HG03196 (cell line): ENCODE measurements at regions not wholly inside any gene's neighbourhood (a gene's known extent, or its start where the extent isn't known, plus 50 kb on each side); places are given as distances from the start of the nearest gene placed in this dataset.
"Not testable (repeated sequence)": the region's sequence is repeated elsewhere in the genome, so short reads cannot be mapped to it uniquely, and the experiment has no call there.

Source experiments
- ATAC-seq: cut with Tn5 transposase; IDR thresholded peaks from one replicate; pipeline ENCODE4 v1.9.1; 2021; ENCODE audit not compliant: unreplicated experiment

DNA sequence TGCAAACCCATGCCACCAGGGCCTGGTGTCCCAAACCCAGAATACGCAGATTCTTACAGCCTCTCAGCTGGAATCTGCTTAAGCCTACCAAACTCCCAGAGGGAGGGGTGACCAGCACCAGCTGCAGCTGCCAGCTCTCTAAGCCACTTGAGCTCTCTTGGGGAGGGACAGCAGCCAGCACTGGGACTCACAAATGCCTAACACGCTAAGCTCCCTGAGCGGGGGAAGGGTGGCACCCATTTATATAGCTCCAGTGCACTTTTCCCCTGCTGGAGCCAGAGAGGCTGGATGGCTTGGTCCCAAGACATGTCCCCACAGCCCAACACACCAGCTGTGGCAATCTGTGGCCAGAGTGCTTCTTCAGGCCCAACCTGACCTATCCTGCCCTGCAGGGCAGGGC lies 326.8 kb upstream of the NRG3 start:
- ATAC-seq: no peak

DNA sequence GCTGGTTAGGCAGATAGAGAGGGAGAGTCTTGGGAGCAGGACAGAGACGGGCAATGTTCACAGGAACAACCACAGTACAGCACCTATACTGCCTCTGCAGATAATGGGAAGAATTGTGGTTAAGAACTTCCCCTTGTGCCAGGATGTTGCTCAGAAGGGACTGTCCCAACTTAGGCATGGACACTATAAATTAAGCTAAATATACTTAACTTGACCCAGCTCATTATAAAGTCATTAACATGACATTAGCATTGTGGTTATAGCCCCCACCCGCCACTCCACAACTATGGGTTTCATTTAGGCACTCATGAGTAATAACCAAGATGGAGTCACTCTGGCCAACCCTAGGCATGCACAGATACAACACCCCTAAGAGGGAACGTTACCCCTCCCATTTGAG lies 310.9 kb upstream of the NRG3 start:
- ATAC-seq: no peak

DNA sequence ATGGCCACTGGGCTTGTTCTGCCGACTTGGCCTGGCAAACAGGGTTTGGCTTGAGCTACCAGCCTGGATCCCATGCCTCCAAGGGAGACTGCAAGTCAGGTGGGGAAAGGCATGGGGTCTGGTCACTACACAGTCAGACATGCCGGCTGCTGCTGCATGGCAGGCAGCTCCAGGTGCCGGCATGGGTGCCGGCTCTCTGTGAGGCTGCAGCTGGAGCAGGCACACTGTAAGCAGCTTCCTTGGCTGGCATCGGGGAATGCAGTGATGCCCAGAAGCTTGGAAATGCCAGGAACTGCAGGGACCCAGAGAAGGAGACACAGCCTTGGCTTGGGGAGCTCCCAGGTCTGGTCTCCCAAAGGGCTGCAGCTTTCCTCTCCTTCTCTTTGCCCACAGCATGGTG lies 305.5 kb upstream of the NRG3 start:
- ATAC-seq: no peak

DNA sequence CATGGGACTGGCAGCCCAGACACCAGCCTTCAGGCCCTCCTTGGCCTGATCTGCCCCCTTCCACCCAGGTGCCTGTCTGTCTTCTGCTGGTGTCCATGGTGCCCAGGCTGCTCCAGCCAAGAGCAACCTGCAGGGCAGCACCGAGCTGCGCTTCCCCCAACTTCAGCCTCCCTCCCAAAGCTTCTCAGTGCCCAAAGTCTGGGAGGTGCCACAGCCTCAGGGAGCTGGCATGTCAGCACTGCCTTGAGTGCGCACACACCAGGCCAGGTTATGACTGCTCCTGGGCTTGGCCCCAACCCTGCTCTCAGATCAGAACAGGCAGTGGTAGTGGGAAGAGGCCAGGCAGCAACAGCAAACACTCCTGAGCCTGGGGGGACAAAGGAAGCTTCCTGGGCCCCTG lies 304.6 kb upstream of the NRG3 start:
- no peak for ATAC-seq

DNA sequence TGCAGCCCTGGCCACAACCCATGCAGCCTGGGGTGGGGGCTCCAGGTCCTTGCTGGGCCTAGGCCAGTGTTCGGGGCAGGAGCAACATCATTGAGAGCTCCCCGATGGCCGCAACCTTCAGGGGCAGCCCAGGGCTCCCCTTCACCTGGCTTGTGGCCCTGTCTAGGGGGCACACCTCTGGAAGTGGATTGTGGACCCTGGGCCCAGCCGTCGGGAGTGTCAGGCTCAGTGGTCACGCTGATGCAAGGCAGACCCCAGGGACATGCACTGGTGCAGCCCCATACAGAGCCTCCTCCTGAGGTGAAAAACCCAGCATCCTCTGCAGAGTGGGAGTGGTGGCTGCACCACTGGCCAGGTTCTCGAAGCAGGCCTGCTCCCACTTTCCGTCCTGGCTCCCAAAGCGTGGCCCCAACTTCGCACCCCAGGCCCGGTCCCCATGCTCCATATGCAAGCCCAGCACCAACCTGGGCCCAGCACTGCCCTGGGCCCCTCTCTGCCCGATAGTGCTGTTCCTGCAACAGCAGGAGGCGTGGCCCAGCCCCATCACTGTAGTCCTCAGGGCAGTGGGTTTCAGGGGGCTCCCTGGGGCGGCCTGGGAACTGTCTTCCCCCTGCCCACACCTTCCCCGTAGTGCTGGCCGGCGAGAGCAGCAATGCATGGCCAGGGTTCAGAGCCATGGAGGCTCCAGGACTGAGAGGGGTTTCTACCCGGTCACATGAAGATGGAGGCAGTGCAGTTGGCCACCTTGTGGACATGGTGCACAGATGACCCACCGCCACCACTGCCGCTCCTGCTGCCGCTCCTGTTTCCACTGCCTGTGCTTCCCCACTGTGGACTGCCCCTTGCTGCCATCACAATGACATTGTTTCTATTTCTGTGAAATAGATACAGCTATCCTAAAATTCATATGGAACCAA lies 303.9 kb upstream of the NRG3 start:
- no peak for ATAC-seq

DNA sequence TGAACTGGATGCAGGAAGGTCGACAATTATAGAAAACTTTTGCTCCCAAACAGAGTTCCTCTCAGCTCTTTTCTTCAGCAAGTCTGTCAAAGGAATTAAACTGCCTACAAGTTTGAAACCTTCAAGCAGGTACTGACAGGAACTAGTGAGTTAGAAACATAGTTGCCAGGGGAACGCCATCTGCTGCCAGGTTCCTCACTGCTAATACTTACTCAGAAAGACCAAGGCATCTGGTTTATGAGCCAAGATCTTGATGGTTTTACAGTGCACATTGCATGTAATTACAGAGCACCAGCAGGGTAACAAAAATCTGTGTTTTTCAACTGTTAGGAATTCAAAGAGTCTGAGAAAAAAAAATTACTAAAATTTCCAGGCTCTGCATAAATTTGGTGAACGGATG lies 300.0 kb upstream of the NRG3 start:
- no peak for ATAC-seq

DNA sequence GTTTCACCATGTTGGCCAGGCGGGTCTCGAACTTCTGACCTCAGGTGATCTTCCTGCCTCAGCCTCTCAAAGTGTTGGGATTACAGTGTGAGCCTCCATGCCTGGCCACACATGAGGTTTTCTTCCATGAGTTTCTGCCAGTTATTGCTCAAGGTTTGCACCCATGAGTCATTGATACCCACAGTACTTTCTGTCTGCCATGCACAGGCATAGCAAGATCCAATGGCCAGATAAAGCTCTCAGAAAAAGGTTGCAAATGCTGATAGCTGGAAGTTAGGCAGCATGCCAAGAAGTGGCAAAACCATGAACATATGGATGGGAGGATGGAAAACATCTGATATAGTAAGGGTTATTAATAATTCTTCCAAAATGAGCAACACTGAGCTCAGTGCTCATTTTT lies 298.7 kb upstream of the NRG3 start:
- no peak for ATAC-seq

DNA sequence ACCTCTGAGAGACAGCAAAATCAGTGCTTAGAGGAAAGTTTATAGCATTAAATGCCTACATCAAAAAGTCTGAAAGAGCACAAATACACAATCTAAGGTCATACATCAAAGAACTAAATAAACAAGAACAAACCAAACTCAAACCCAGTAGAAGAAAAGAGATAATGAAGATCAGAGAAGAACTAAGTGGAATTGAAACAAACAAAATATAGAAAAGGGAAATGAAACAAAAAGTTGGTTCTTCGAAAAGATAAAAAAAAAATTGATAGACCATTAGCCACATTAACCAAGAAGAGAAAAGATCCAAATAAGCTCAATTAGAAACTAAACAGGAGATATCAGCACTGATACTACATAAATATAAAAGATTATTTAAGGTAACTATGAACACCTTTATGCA lies 280.0 kb upstream of the NRG3 start:
- ATAC-seq: no peak

DNA sequence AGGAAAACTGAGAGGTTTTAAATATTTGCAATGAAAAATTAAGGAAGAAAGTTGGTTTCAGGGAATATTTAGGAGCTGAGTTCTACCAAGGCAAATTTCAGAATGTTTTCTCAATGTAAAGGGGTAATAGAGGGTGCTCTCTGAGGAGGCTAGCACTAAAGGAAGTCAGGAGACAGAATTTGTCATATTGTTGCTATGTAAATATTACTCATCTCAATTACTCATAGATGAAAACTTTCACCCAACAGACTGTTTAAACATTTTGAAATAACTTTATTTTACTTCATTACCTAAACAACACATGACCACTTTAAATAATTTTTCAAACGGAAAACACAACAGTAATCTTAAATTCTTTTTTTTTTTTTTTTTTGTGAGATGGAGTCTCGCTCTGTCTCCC lies 274.8 kb upstream of the NRG3 start:
- ATAC-seq: no peak

DNA sequence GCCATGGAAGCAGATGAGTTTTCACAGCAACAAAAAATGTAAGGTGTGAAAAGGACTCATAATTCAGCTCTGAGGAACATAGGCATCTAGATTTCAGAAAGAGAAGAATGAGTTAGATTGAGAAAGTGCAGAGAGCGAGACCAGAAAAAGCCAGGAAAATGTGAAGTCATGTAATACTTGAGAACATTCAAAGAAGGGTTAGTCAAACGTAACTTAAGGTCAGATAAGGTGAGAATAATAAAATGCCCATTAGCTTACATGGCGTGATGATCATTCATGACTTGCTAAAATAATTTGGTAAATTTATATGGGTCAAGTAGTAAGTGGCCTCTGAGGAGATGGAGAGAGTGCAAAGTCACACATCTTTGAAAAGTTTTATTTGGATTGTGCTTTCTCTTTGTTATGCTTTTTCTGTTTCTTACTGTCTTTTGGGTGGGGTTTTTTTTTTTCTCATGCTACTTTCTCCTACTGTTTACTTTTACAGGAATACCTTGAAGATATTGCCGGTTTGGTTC lies 271.8 kb upstream of the NRG3 start:
- ATAC-seq: no peak

DNA sequence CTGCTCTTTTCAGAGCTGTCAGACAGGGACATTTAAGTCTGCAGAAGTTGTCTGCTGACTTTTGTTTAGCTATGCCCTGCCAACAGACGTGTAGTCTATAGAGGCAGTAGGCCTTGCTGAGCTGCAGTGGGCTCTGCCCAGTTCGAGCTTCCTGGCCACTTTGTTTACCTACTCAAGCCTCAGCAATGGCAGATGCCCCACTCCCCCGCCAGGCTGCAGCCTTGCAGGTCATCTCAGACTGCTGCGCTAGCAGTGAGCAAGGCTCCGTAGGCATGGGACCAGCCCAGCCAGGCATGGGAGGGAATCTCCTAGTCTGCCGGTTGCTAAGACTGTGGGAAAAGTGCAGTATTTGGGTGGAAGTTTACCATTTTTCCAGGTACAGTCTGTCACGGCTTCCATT lies 230.5 kb upstream of the NRG3 start:
- not testable (repeated sequence) for ATAC-seq

DNA sequence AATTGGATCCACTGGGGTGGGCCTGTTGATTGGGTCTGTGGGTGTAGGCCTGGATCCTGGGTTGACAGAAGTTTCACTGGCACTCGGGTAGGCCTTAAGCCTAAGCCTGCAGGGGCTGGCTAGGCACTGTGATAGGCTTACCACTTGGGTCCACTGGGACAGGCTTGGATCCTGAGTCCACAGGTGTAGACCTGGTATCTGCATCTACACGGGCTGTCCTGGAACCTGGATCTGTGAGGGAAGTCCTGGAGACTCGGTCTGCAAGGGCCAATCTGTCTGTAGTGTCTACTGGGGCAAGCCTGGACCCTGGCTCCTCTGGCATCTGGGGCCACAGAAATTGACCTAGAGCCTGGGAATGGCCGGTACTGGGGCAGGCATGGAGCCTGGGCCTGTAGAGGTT lies 219.0 kb upstream of the NRG3 start:
- ATAC-seq: no peak

DNA sequence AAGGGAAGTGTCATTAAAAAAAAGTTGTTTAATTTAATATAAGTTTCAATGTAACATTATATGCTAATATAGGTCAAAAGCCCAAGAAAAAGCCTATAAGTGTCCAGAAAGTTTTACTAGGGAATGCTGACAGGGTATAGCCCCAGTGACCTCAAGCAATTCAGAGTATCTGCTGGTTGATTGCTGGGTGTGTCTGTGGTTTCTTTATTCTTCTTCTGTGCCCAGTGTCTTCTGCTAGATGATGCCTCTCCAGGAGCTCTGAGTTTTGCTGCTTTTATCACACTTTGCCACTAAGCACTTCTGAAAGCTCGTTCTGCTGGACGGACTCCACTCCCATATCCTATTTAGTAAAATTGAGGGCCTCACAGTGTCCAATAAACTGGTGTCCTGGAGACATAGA lies 212.2 kb upstream of the NRG3 start:
- no peak for ATAC-seq

DNA sequence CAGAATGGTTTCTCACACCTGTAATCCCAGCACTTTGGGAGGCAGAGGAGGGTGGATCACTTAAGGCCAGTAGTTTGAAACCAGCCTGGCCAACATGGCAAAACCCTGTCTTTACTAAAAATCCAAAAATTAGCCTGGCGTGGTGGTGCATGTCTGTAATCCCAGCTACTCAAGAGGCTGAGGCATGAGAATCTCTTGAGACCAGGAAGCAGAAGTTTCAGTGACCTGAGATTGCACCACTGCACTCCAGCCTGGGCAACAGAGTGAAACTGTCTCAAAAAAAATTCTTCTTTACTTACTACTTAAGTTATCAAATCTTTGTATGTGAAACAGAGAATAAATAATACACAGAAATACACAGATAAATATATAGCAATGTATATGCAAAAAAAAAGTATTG lies 210.2 kb upstream of the NRG3 start:
- ATAC-seq: not testable (repeated sequence)

DNA sequence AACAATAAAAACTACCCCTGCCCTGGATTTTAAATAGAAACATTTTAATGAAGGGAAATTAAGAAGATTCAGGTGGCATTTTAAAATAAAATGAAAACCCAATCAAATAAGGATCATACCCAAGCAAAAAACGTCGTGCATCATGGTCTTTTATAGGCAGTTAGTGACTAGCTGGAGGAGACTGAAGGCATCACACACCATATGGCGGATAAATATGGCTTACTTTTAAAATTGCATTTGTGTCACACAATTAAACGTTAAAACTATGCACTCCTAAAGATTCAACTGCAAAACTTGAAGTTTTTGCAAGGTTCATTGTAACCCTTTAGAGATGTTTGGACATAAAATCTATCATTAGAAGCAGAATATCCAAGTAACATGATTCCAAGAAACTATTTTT lies 200.1 kb upstream of the NRG3 start:
- ATAC-seq: no peak

DNA sequence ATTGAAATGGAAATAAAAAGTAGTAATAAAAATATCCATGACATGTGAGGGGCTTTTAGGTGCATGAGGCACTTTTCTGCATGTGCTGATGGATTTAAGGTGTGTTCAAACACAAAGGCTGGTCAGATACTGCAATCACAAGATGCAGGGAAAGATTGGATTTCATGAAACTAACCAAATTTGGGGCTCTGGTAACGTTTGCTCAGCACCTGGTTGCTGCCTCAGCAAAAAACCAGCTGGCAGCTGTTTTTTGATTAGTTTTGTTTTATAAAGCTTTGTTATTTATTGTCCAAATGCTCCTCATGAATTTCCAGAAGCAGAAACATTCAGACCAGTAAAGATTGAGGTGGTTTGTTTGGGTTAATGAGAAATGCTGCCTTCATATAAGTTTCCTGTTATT lies 195.7 kb upstream of the NRG3 start:
- no peak for ATAC-seq

DNA sequence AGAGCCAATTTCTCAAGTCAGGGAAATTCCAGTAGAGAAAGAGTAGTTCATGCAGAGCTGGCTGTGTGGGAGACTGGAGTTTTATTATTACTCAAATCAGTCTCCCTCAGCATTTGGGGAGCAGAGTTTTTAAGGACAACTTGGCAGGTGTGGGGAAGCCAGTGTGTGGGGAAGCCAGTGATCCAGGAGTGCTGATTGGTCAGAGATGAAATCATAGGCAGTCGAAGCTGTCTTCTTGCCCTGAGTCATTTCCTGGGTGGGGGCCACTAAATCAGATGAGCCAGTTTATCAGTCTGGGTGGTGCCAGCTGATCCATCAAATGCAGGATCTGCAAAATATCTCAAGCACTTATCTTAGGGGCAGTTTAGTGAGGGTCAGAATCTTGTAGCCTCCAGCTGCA lies 194.6 kb upstream of the NRG3 start:
- ATAC-seq: no peak

DNA sequence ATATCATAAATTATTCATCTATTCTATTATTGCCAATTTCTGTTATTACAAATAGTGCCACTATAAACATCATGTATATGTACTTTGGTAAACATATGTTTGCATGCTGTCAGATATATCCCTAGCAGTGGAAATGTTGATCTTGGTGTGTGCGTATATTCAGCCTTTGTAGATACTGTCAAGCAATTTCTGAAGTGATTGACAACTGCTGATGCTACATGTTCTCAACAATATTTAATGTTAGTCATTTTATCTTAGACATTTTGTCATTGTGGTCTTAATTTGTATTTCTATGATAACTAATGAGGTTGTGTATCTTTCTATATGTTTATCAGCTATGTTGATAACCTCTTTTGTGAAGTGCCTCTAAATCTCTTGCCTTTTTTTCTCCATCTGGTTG lies 186.5 kb upstream of the NRG3 start:
- no peak for ATAC-seq

DNA sequence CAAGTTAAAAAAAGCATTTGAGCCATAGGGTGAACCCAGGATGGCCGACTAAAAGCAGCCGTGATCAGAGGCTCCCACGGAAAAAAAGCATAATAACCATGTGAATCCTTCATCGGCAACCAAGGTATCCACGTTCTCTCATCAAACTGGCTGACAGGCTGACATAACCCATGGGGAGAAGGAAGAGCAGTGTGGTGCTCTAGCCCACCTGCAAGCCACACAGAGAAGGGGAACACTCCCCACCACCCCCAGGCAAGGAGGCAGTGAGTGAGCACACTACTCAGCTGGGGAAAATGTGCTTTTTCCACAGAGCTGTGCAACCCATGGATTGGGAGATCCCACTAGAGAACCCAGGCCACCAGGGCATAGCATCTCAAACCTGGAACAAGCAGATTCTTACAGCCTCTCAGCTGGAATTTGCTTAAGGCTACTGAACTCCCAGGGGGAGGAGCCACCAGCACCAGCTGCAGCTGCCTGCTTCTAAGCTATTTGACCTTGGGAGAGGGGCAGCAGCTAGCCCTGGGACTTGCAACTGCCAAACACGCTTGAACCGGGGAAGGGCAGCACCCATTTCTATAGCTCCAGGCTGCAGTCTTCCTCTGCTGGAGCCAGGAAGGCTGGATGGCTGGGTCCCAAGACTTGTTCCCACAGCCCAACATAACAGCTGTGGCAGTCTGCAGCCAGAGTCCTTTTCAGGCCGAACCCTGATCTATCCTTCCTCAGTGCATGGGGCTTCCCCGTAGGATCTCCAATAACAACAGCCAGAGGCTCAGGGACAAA lies 178.2 kb upstream of the NRG3 start:
- no peak for ATAC-seq

DNA sequence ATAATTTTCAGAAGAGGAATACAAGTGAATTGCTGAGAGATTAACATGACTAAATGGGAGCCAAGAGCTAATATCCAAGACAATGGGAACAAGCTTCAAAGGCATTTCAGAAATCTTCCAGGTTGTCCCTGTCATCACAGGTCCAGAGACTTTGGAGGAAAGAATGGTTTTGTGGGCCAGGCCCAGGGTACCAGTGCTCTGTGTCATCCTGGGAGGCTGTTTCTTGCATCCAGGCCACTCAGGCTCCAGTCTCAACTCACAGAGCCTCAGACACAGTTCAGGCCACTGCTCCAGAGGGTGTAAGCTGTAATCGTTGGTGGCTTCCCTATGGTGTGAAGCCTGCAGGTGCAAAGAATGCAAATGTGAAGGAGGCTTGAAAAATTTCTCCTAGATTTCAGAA lies 170.4 kb upstream of the NRG3 start:
- ATAC-seq: no peak

DNA sequence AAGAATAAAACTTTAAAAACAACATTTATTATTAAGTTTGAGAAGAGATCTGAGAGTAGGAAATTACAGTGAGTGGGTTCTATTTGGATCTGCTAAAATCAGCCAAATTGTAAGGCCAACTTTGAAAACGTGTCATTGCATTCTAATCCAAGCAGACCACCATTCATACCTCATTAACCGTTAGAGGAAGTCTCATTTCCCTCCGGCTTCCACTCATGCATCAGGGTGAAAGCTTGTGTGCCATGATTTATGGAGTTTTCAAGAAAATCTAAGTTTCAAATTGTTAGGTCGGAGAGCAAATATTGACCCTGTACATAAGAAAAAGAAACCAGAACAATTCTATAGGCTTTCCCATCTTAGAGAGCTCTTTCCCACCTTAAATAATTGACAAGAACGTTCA lies 166.6 kb upstream of the NRG3 start:
- ATAC-seq: no peak

DNA sequence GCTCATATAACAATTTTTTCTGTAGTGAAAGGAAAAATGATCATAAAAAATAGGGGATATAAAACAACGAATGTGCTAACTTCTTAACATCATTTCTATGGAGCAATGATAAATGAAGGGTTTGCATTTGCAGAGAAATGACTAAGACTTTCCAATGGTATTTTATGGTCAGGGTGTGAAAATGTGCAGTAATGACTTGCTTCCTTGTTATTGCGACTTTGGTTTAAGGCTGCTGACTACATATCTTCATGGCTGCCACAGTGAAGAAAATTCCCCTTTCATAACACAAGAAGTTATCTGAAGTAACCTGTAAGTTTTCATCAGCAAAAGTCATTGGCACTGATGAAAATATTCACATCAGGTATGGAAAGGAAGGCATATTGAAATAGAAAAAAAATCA lies 166.1 kb upstream of the NRG3 start:
- ATAC-seq: no peak
